CD4-positive, alpha-beta T cell (primary cell): ENCODE measurements at regions not wholly inside any gene's neighbourhood (a gene's known extent, or its start where the extent isn't known, plus 50 kb on each side); places are given as distances from the start of the nearest gene placed in this dataset.

Experiments used
- ATAC-seq: fragments of 200-7000 bp; cut with Tn5 transposase; one replicate; pipeline ENCODE4 v1.10.0; 2022; ENCODE audit warnings: mild to moderate bottlenecking; ENCODE audit not compliant: poor library complexity
- CTCF ChIA-PET: fragments of 350-600 bp; sonication (Branson Sonifier 250); formaldehyde crosslinking; loops from one replicate; lab custom pipeline; 2021; ENCODE audit warnings: antibody characterized with exemption, inconsistent platforms; lab: Charles Lee
- POLR2A ChIA-PET: fragments of 350-600 bp; sonication (Branson Sonifier 250); formaldehyde crosslinking; loops from one replicate; lab custom pipeline; 2021; ENCODE audit warnings: antibody characterized with exemption, inconsistent platforms; lab: Charles Lee
- DNase-seq, 14 experiments: peaks; one replicate each; pipeline ENCODE4 v3.0.0-alpha.2; 2013 to 2020; ENCODE audit warnings: mixed read lengths in 2 of 14
- H3K27ac ChIP-seq, 2 donors: one replicate each; pipeline versions ENCODE4 v1.5.1 to v1.7.0; 2013; ENCODE audit warnings: low read length in 2 of 2, low read depth in 1 of 2, mild to moderate bottlenecking in 1 of 2
- H3K27me3 ChIP-seq, 2 experiments: 1 replicate in 1 of 2; 2 replicates in 1 of 2; pipeline versions ENCODE4 v1.6.1 to v1.7.0; 2013; ENCODE audit warnings: low read length in 2 of 2, control low read depth in 1 of 2, mild to moderate bottlenecking in 1 of 2, moderate library complexity in 1 of 2; ENCODE audit not compliant: insufficient read depth in 2 of 2, control insufficient read depth in 1 of 2
- H3K36me3 ChIP-seq: one replicate; pipeline ENCODE4 v1.6.1; 2013; ENCODE audit warnings: low read length, control low read depth; ENCODE audit not compliant: insufficient read depth
- H3K4me1 ChIP-seq: one replicate; pipeline ENCODE4 v1.6.1; 2013; ENCODE audit warnings: low read length, control low read depth; ENCODE audit not compliant: insufficient read depth
- H3K4me3 ChIP-seq: one replicate; pipeline ENCODE4 v1.5.1; 2013; ENCODE audit warnings: mild to moderate bottlenecking, low read length, moderate library complexity
- H3K9me3 ChIP-seq, 2 experiments: 1 replicate in 1 of 2; 2 replicates in 1 of 2; pipeline versions ENCODE4 v1.6.1 to v1.7.0; 2013; ENCODE audit warnings: low read length in 2 of 2, mild to moderate bottlenecking in 2 of 2, control low read depth in 1 of 2, moderate library complexity in 1 of 2; ENCODE audit not compliant: control insufficient read depth in 1 of 2, insufficient read depth in 1 of 2
- H3K27ac Mint-ChIP-seq: one replicate; pipeline ENCODE4 v1.8.0; 2020; ENCODE audit warnings: mixed read lengths
- H3K27me3 Mint-ChIP-seq: one replicate; pipeline ENCODE4 v1.8.0; 2021; ENCODE audit warnings: mixed read lengths
- H3K36me3 Mint-ChIP-seq: one replicate; pipeline ENCODE4 v1.8.0; 2021; ENCODE audit warnings: low read depth, mixed read lengths
- H3K4me1 Mint-ChIP-seq: one replicate; pipeline ENCODE4 v1.8.0; 2021; ENCODE audit warnings: low read depth, mixed read lengths
- H3K4me3 Mint-ChIP-seq: one replicate; pipeline ENCODE4 v1.8.0; 2020; ENCODE audit warnings: mild to moderate bottlenecking, mixed read lengths
- H3K9me3 Mint-ChIP-seq: one replicate; pipeline ENCODE4 v1.8.0; 2020; ENCODE audit warnings: mixed read lengths
- CTCF ChIP-seq: fragments of 200-600 bp; IDR thresholded peaks from one replicate; pipeline ENCODE4 v1.8.0; 2022; ENCODE audit warnings: antibody characterized with exemption, mild to moderate bottlenecking
- intact Hi-C, 2 experiments: fragments of 100-400 bp; cut with DNase I in 1 of 2; cut with micrococcal nuclease in 1 of 2; formaldehyde crosslinking; loops; one replicate each; pipeline versions ENCODE4 v1.15.1 to v1.9.0; 2023 to 2025; cut with DNase I, micrococcal nuclease

GRCh38 chr13:109924376-109924775 lies 138.0 kb upstream of the IRS2 start:
- POLR2A ChIA-PET: no interaction called here

GRCh38 chr13:109922518-109922917 lies 136.1 kb upstream of the IRS2 start:
- Mint-ChIP-seq H3K9me3 (no peaks in the 10 kb centered on the region), H3K27ac (no peak overlapping the region), H3K27me3 (peaks cover 21% of the 10 kb centered on the region), H3K4me3 (no peak overlapping the region), H3K4me1 (no peaks in the 10 kb centered on the region), H3K36me3 (no peaks in the 10 kb centered on the region)
- DNase-seq (no peak), ATAC-seq (no peak)
- Histone ChIP-seq H3K4me1 (no peaks in the 10 kb centered on the region), H3K4me3 (no peak overlapping the region), H3K27me3 (no peaks in the 10 kb centered on the region), H3K9me3 (peaks cover 0 to 5% of the 10 kb centered on the region in 2 experiments), H3K27ac (no peak overlapping the region), H3K36me3 (no peaks in the 10 kb centered on the region)
- intact Hi-C loops: no loop called here
- no peak for TF ChIP-seq CTCF
- ChIA-PET CTCF (no interaction called here), POLR2A (no interaction called here)

More at GRCh38 chr13:109924376-109924775, 138.0 kb upstream of the IRS2 start:
- intact Hi-C loops: no loop called here
- Histone ChIP-seq H3K27ac (no peak overlapping the region), H3K27me3 (no peaks in the 10 kb centered on the region), H3K9me3 (no peaks in the 10 kb centered on the region), H3K4me3 (no peak overlapping the region), H3K4me1 (no peaks in the 10 kb centered on the region), H3K36me3 (no peaks in the 10 kb centered on the region)
- Mint-ChIP-seq H3K4me1 (no peaks in the 10 kb centered on the region), H3K27ac (no peak overlapping the region), H3K4me3 (no peak overlapping the region), H3K9me3 (no peaks in the 10 kb centered on the region), H3K27me3 (peaks cover 15% of the 10 kb centered on the region), H3K36me3 (no peaks in the 10 kb centered on the region)
- no peak for ATAC-seq
- CTCF ChIA-PET: no interaction called here
- no peak for DNase-seq
- no peak for TF ChIP-seq CTCF

- Histone ChIP-seq H3K27me3 (no peaks in the 10 kb centered on the region), H3K4me1 (no peaks in the 10 kb centered on the region), H3K9me3 (peaks cover 0 to 5% of the 10 kb centered on the region in 2 experiments), H3K27ac (no peak overlapping the region), H3K36me3 (no peaks in the 10 kb centered on the region), H3K4me3 (no peak overlapping the region)
- H3K4me3 Mint-ChIP-seq: no peak overlapping the region
- H3K36me3 Mint-ChIP-seq: no peaks in the 10 kb centered on the region
- no peak for DNase-seq
- CTCF ChIA-PET: no interaction called here
- intact Hi-C loops: no loop called here
- POLR2A ChIA-PET: no interaction called here
- H3K27ac Mint-ChIP-seq: no peak overlapping the region
- no peaks in the 10 kb centered on the region for H3K4me1 Mint-ChIP-seq
- no peak for ATAC-seq
- no peak for TF ChIP-seq CTCF
- peaks cover 26% of the 10 kb centered on the region for H3K27me3 Mint-ChIP-seq
- H3K9me3 Mint-ChIP-seq: no peaks in the 10 kb centered on the region
Observed at GRCh38 chr13:109919715-109920375, 133.5 kb upstream of the IRS2 start.
